Fibroblast of upper back skin (primary cell): ENCODE measurements at regions not wholly inside any gene's neighbourhood (a gene's known extent, or its start where the extent isn't known, plus 50 kb on each side); places are given as distances from the start of the nearest gene placed in this dataset.
"Not testable (repeated sequence)": the region's sequence is repeated elsewhere in the genome, so short reads cannot be mapped to it uniquely, and the experiment has no call there.

Experiments used
- DNase-seq: peaks from one replicate; pipeline ENCODE4 v3.0.0-alpha.2; 2013

GRCh38 chr2:236833501-236834073 lies 252.1 kb upstream of the COPS8 start:
- DNase-seq: no peak

GRCh38 chr2:236834284-236834683 lies 251.4 kb upstream of the COPS8 start:
- DNase-seq: no peak

GRCh38 chr2:236835307-236836024 lies 250.2 kb upstream of the COPS8 start:
- DNase-seq: no peak

- DNase-seq: not testable (repeated sequence)
Observed at GRCh38 chr2:236836028-236836427, 249.7 kb upstream of the COPS8 start.

DNA sequence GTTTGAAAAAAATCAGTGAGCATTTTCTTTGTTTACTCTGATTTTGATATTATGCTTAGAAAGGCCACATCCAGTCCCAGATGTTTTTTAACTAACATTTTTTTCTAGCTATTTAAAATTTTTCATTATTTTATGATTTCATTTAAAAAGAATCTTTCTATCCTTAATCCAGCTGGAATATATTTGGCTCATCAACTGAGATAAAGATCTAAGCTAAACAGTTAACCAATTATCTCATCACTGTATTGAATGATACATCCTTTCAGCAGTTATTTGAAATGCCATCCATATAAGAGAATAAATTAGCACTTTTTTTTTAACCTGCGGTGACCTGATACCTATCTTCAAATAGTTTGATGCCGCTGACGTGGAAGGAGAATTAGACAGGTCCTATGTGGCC lies 245.5 kb upstream of the COPS8 start:
- peak; percentile 31 for DNase-seq

GRCh38 chr2:236840857-236841256 lies 244.8 kb upstream of the COPS8 start:
- DNase-seq: no peak

DNA sequence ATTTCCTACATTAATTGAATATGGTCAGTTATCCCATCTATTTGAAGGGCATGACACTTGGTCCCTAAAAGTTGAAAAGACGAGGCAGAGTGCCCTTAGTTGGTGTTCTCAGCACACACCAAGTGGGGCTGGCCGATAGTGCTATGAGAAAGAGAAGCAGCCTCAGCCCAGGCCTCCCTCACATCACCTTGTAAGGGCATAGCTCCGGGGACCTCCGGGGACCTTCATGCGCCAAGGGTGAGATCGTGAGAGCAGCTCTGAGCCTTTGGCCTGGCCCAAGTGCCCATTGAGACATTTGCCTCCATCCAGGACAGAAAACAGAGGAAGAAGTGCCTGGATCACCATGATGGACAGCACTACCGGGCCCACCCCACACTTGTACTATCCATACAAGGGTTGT lies 244.3 kb upstream of the COPS8 start:
- no peak for DNase-seq

- DNase-seq: peak; percentile 54
Observed at GRCh38 chr2:236843161-236843968, 242.3 kb upstream of the COPS8 start.

DNA sequence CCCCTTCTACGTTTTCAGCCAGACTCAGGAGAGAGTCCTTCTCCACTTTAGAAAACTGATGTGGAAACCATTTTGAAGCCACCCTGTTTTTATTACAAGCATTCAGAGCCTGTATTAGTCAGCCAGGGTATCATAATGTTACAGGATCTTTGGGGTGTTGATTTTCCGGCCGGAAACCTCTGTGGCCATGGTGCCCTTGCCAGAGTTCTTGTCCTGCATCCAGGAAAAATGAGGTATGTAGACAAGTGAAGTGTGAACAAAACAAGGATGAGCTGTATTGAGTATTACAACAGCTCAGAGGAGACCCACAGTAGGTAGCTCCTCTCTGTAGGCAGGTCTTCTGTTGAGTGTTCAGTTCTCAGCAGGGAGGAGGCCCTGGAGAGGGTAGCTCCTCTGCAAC lies 241.0 kb upstream of the COPS8 start:
- DNase-seq: no peak

DNA sequence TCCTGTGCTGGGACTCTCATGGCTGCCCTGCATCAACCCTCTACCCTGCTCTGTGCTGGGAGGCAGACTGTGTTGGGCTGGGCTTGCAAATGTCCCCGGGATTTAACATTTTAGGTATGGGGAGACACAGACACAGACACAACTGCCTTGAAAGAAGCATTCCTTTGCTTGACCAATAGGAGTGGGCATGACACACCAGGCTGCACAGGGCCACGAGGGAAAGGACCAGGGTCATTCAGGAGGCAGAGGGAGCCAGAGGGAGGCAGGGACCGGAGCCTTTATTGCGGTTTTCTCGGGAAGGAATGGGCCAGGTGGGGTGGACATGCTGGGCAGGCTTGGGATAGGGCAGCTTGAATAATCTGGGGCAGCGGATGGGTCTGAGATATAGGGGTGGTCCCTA lies 238.7 kb upstream of the COPS8 start:
- no peak for DNase-seq

DNA sequence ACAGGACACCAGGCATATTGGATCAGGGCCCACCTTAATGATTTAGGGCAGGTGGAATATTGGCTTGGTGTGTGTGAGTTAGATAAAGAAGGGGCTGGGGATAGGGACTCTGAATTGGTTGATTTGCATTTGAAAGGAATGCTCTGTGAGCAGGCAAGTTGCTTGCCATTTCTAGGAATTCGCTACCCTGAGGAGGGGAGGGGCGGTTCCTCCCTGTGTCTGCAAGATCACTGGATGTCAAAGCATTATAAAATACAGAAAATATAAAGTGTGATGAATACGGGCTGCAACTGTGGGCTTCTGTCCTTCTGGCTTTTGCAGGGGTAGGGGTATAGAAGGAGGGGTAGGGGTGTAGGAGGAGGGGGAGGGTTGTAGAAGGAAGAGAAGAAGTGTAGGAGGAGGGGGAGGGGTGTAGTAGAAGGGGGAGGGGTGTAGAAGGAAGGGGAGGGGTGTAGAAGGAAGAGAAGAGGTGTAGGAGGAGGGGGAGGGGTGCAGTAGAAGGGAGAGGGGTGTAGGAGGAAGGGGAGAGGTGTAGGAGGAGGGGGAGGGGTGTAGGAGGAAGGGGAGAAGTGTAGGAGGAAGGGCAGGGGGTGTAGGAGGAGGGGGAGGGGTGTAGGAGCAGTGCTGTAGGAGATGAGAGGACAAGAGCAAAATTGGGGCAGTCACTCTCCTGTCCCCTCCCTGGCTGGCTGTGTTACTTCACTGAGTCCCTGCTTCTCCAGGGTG lies 238.0 kb upstream of the COPS8 start:
- DNase-seq: no peak

DNA sequence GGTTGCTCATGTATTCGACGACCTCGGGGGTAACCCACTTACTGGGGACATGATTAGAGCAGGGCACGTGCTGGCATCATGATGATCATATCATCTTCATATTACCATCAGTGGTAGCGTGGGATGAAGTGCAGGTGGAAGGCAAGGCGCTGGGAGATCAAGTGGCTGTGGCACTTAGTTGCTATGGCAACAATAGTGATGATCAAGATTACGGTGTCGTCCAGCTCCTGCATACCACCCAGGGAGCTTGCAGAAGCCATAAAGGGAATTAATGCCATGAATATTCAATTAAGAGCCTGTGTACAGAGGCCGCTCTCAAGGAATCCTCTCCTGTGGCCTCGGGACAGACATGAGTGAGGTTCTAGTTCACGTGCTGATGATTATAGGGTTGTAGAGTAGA lies 237.2 kb upstream of the COPS8 start:
- no peak for DNase-seq

DNA sequence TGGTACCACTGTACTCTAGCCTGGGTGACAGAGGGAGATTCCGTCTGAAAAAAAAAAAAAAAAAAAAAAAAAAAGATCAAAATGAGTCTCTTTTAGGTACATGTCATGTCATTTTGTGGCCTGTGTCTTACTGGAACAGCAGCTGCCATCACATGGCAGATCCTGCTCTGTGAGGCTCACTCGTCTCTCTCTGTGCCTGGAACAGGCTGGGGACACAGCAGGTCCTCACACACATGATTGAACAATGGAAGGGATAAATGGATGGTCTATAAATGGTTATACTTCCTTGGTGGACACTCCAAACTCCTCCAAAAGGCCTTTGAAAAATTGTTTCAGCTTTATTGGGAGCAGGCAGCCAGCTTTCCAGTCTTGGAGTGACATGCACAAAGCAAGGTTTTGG lies 236.2 kb upstream of the COPS8 start:
- no peak for DNase-seq

DNA sequence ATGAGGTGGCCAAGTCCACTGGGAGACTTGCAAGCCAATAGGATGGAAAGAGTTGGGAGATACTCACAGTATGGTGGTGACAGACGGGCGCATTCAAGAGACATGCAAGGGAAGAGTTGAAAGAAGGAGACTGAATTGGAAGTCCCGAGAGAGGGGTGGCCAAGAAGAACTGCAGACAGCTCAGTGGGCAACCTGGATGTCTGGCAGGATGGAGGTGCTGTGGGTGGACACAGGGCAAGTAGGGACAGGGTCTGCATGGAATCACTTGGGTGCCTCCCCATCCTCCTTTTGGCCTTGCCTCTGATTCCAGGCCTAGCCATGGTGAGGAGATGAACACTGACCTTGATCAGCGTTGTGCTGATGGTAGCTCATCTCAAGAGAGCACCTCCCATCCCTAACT lies 235.7 kb upstream of the COPS8 start:
- no peak for DNase-seq

DNA sequence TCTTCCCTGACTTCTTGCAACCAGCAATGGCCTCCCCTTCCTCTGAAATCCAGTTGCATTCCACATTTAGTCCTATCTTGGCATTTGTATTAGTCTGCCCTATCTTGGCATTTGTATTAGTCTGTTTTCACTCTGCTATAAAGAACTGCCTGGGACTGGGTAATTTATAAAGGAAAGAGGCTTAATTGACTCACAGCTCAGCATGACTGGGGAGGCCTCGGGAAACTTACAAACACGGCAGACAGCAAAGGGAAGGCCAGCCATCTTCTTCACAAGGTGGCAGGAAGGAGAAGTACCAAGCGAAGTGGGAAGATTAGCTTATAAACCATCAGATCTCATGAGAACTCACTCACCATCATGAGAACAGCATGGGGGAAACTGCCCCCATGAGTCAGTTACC lies 234.5 kb upstream of the COPS8 start:
- no peak for DNase-seq

- peak; percentile 43 for DNase-seq
Observed at GRCh38 chr2:236852100-236852976, 233.4 kb upstream of the COPS8 start.

- peak; percentile 26 for DNase-seq
Observed at GRCh38 chr2:236852977-236853374, 232.7 kb upstream of the COPS8 start.

GRCh38 chr2:236853585-236854051 lies 232.1 kb upstream of the COPS8 start:
- no peak for DNase-seq

DNA sequence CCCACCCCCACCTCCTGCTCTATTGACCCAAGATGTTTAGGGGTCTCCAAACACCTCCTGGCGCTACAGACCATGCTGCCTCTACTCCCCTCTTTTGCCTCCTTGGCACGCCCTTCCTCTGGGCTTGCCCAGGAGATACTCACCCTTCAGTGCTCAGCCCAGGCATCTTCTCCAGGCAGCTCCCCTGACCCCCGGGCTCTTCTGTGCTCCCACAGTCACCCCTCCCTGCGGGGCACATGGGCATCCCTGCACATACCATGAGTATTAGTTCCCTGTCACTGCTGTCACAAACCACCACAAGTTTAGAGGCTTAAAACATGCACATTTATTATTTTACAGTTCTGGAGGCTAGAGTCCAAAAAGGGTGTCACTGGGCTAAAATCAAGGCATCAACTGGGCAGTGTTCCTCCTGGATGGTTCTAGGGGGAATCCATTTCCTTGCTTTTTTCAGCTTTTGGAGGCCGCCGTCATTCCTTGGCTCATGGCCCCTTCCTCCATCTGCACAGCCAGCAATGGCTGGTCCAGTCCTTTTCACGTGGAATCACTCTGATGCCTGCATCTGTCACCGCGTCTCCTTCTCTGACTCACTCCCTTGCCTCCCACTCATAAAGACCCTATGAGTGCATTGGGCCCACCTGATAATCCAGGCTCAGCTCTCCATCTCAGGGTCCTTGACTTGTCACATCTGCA lies 230.4 kb upstream of the COPS8 start:
- DNase-seq: no peak

- no peak for DNase-seq
Observed at GRCh38 chr2:236855866-236856847, 229.5 kb upstream of the COPS8 start.
